Activated CD8-positive, alpha-beta T cell treated with anti-CD3 and anti-CD28 coated beads for 36 hours (primary cell): ENCODE measurements at regions not wholly inside any gene's neighbourhood (a gene's known extent, or its start where the extent isn't known, plus 50 kb on each side); places are given as distances from the start of the nearest gene placed in this dataset.

Experiments used
- ATAC-seq: fragments of 200-7000 bp; cut with Tn5 transposase; one replicate; pipeline ENCODE4 v1.10.0; 2021; ENCODE audit warnings: mild to moderate bottlenecking, moderate library complexity
- CTCF ChIA-PET: fragments of 350-600 bp; sonication (Branson Sonifier 250); formaldehyde crosslinking; loops from one replicate; lab custom pipeline; 2021; ENCODE audit warnings: antibody characterized with exemption; lab: Charles Lee
- POLR2A ChIA-PET: fragments of 350-600 bp; sonication (Branson Sonifier 250); formaldehyde crosslinking; loops from one replicate; lab custom pipeline; 2021; ENCODE audit warnings: antibody characterized with exemption; lab: Charles Lee
- DNase-seq: peaks from one replicate; pipeline ENCODE4 v3.0.0-alpha.2; 2020
- H3K27ac Mint-ChIP-seq: one replicate; pipeline ENCODE4 v1.8.0; 2021; ENCODE audit warnings: mild to moderate bottlenecking, mixed read lengths
- H3K27me3 Mint-ChIP-seq: one replicate; pipeline ENCODE4 v1.8.0; 2021; ENCODE audit warnings: mixed read lengths
- H3K36me3 Mint-ChIP-seq: one replicate; pipeline ENCODE4 v1.8.0; 2021; ENCODE audit warnings: low read depth, mixed read lengths
- H3K4me1 Mint-ChIP-seq: one replicate; pipeline ENCODE4 v1.8.0; 2021; ENCODE audit warnings: low read depth, mixed read lengths
- H3K4me3 Mint-ChIP-seq: one replicate; pipeline ENCODE4 v1.8.0; 2021; ENCODE audit warnings: mild to moderate bottlenecking, moderate library complexity, mixed read lengths
- H3K9me3 Mint-ChIP-seq: one replicate; pipeline ENCODE4 v1.8.0; 2021; ENCODE audit warnings: mixed read lengths
- CTCF ChIP-seq: fragments of 200-600 bp; IDR thresholded peaks from one replicate; pipeline ENCODE4 v1.8.0; 2022; ENCODE audit warnings: antibody characterized with exemption, mild to moderate bottlenecking
- intact Hi-C: fragments of 100-400 bp; cut with micrococcal nuclease; formaldehyde crosslinking; loops from one replicate; pipeline ENCODE4 v1.10.0; 2022

GRCh38 chr9:107647141-107647540 lies 157.6 kb upstream of the KLF4 start:
- H3K4me3 Mint-ChIP-seq: no peak overlapping the region
- H3K9me3 Mint-ChIP-seq: no peaks in the 10 kb centered on the region
- intact Hi-C loops: loop anchor here (10.0 kb wide), 1 partner anchor 92 kb away; no protein-coding TSS in a partner anchor
- no peak overlapping the region for H3K27ac Mint-ChIP-seq
- H3K4me1 Mint-ChIP-seq: no peaks in the 10 kb centered on the region
- no peak for TF ChIP-seq CTCF
- no peaks in the 10 kb centered on the region for H3K36me3 Mint-ChIP-seq
- DNase-seq (no peak), ATAC-seq (no peak)
- CTCF ChIA-PET: no interaction called here
- POLR2A ChIA-PET: no interaction called here
- peaks cover 2% of the 10 kb centered on the region for H3K27me3 Mint-ChIP-seq

- Mint-ChIP-seq H3K9me3 (no peaks in the 10 kb centered on the region), H3K27ac (no peak overlapping the region), H3K4me3 (no peak overlapping the region), H3K27me3 (peaks cover 7% of the 10 kb centered on the region), H3K4me1 (no peaks in the 10 kb centered on the region), H3K36me3 (no peaks in the 10 kb centered on the region)
- no peak for ATAC-seq
- TF ChIP-seq CTCF: no peak
- ChIA-PET CTCF (no interaction called here), POLR2A (no interaction called here)
- no peak for DNase-seq
- intact Hi-C loops: loop anchor here (10.0 kb wide), 1 partner anchor 91 kb away; no protein-coding TSS in a partner anchor
These were observed 155.9 kb upstream of the KLF4 start for GRCh38 chr9:107645464-107645833.

GRCh38 chr9:107644733-107645463 lies 155.3 kb upstream of the KLF4 start:
- no peak for TF ChIP-seq CTCF
- ATAC-seq (no peak), DNase-seq (no peak)
- ChIA-PET POLR2A (no interaction called here), CTCF (no interaction called here)
- no peaks in the 10 kb centered on the region for H3K9me3 Mint-ChIP-seq
- no peaks in the 10 kb centered on the region for H3K4me1 Mint-ChIP-seq
- H3K27ac Mint-ChIP-seq: no peak overlapping the region
- no peak overlapping the region for H3K4me3 Mint-ChIP-seq
- peaks cover 10% of the 10 kb centered on the region for H3K27me3 Mint-ChIP-seq
- no peaks in the 10 kb centered on the region for H3K36me3 Mint-ChIP-seq
- intact Hi-C loops: loop anchor here (10.0 kb wide), 1 partner anchor 90 kb away; no protein-coding TSS in a partner anchor

DNA sequence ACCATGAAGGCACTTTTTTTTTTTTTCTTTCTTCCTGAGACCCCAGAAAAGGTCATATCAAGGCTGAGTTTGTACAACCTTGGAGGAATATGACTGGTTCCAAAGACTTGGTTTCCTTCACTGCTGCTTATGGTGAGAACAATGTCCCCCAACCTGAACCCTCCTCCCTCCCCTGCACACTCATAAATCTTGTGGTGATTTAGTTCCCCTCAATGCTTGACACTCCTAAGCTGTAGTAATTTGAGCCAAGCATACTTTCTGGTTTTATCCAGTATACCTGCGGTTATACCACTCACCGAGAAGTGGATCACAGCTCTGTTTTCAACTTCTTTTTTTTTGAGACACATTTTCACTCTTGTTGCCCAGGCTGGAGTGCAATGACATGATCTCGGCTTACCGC lies 149.9 kb upstream of the KLF4 start:
- no peak for ATAC-seq
- CTCF ChIA-PET: no interaction called here
- TF ChIP-seq CTCF: no peak
- intact Hi-C loops: no loop called here
- no peak for DNase-seq
- Mint-ChIP-seq H3K4me3 (no peak overlapping the region), H3K9me3 (no peaks in the 10 kb centered on the region), H3K36me3 (no peaks in the 10 kb centered on the region), H3K4me1 (peaks cover 3% of the 10 kb centered on the region), H3K27ac (no peak overlapping the region), H3K27me3 (peaks cover 46% of the 10 kb centered on the region)
- POLR2A ChIA-PET: no interaction called here

GRCh38 chr9:107638521-107639310 lies 149.1 kb upstream of the KLF4 start:
- no peak for TF ChIP-seq CTCF
- no peak for ATAC-seq
- H3K4me3 Mint-ChIP-seq: peak overlapping the region; percentile 19
- ChIA-PET POLR2A (no interaction called here), CTCF (no interaction called here)
- no peak overlapping the region for H3K27ac Mint-ChIP-seq
- H3K36me3 Mint-ChIP-seq: no peaks in the 10 kb centered on the region
- no peak for DNase-seq
- no peaks in the 10 kb centered on the region for H3K9me3 Mint-ChIP-seq
- intact Hi-C loops: no loop called here
- H3K4me1 Mint-ChIP-seq: peaks cover 3% of the 10 kb centered on the region
- peaks cover 46% of the 10 kb centered on the region for H3K27me3 Mint-ChIP-seq
